SK-N-SH treated with all-trans-retinoic acid at 6 μM for 48 hours (cell line): ENCODE measurements at regions not wholly inside any gene's neighbourhood (a gene's known extent, or its start where the extent isn't known, plus 50 kb on each side); places are given as distances from the start of the nearest gene placed in this dataset.

Experiments used
- ARNTL ChIP-seq: fragments of 450-650 bp; formaldehyde crosslinking; IDR thresholded peaks from 2 replicates; pipeline ENCODE4 v1.5.0; 2020; ENCODE audit warnings: low read depth, mild to moderate bottlenecking, moderate library complexity, borderline replicate concordance
- CREB5 ChIP-seq: fragments of 250-450 bp; sonication (Bioruptor Pico); IDR thresholded peaks from 2 replicates; pipeline ENCODE4 v1.5.1; 2020; ENCODE audit warnings: low read depth, mild to moderate bottlenecking, moderate library complexity
- OSR1 ChIP-seq: fragments of 250-450 bp; sonication (Bioruptor Pico); IDR thresholded peaks from 2 replicates; pipeline ENCODE4 v1.8.0; 2022; ENCODE audit warnings: moderate library complexity, mild to moderate bottlenecking, inconsistent platforms
- PPARA ChIP-seq: fragments of 250-450 bp; sonication (Bioruptor Pico); IDR thresholded peaks from 2 replicates; pipeline ENCODE4 v1.5.0; 2020; ENCODE audit warnings: mild to moderate bottlenecking, borderline replicate concordance
- RARB ChIP-seq: fragments of 250-450 bp; sonication (Bioruptor Pico); IDR thresholded peaks from 2 replicates; pipeline ENCODE4 v1.8.0; 2021; ENCODE audit warnings: mild to moderate bottlenecking, moderate library complexity
- SNAI2 ChIP-seq: fragments of 250-450 bp; sonication (Bioruptor Pico); IDR thresholded peaks from 2 replicates; pipeline ENCODE4 v1.5.0; 2020; ENCODE audit warnings: mild to moderate bottlenecking, moderate library complexity
- TCF4 ChIP-seq: fragments of 250-450 bp; sonication (Bioruptor Pico); IDR thresholded peaks from 2 replicates; pipeline ENCODE4 v1.8.0; 2021; ENCODE audit warnings: mild to moderate bottlenecking, moderate library complexity, borderline replicate concordance
- ZFP3 ChIP-seq: fragments of 250-450 bp; sonication (Bioruptor Pico); IDR thresholded peaks from 2 replicates; pipeline ENCODE4 v1.5.0; 2020; ENCODE audit warnings: mild to moderate bottlenecking, moderate library complexity
- TF ChIP-seq, protein P1 (sequence below): fragments of 250-450 bp; sonication (Bioruptor Pico); IDR thresholded peaks from 2 replicates; pipeline ENCODE4 v1.8.0; 2020; ENCODE audit warnings: mild to moderate bottlenecking, moderate library complexity, borderline replicate concordance
- TF ChIP-seq, protein P2 (sequence below): fragments of 250-450 bp; sonication (Bioruptor Pico); IDR thresholded peaks from 2 replicates; pipeline ENCODE4 v1.5.1; 2021; ENCODE audit warnings: mild to moderate bottlenecking, moderate library complexity

DNA sequence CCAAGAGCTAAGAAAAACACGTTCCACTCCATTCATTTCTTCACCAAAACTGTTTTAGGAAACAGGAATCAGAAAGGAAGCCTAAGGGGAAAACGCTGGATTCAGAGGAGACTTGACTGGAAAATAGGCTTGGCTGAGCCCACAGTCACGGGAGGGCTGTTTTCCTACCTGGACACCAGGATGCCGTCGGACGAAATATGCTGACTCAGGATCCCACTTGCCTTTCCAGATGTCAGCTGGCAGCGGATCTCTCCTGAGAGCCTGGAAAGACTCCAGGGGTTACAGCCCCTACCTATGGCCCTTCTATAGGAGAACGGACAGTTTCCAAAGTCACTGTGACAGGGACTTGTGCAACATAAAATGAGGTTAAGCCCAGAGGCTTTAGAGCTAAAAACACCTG is 245.1 kb downstream of the C16orf95 start:
- TF ChIP-seq CREB5 (CRISPR knock-in tag) = no peak
- TF ChIP-seq PPARA (CRISPR knock-in tag) = no peak
- TF ChIP-seq RARB (CRISPR knock-in tag) = no peak
- TF ChIP-seq SNAI2 (CRISPR knock-in tag) = no peak
- TF ChIP-seq, protein P1, sequence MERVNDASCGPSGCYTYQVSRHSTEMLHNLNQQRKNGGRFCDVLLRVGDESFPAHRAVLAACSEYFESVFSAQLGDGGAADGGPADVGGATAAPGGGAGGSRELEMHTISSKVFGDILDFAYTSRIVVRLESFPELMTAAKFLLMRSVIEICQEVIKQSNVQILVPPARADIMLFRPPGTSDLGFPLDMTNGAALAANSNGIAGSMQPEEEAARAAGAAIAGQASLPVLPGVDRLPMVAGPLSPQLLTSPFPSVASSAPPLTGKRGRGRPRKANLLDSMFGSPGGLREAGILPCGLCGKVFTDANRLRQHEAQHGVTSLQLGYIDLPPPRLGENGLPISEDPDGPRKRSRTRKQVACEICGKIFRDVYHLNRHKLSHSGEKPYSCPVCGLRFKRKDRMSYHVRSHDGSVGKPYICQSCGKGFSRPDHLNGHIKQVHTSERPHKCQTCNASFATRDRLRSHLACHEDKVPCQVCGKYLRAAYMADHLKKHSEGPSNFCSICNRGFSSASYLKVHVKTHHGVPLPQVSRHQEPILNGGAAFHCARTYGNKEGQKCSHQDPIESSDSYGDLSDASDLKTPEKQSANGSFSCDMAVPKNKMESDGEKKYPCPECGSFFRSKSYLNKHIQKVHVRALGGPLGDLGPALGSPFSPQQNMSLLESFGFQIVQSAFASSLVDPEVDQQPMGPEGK (CRISPR knock-in tag) = no peak
- TF ChIP-seq, protein P2, sequence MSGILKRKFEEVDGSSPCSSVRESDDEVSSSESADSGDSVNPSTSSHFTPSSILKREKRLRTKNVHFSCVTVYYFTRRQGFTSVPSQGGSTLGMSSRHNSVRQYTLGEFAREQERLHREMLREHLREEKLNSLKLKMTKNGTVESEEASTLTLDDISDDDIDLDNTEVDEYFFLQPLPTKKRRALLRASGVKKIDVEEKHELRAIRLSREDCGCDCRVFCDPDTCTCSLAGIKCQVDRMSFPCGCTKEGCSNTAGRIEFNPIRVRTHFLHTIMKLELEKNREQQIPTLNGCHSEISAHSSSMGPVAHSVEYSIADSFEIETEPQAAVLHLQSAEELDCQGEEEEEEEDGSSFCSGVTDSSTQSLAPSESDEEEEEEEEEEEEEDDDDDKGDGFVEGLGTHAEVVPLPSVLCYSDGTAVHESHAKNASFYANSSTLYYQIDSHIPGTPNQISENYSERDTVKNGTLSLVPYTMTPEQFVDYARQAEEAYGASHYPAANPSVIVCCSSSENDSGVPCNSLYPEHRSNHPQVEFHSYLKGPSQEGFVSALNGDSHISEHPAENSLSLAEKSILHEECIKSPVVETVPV (CRISPR knock-in tag) = no peak
- TF ChIP-seq ZFP3 (CRISPR knock-in tag) = no peak
- no peak for TF ChIP-seq ARNTL (CRISPR knock-in tag)
- TF ChIP-seq OSR1 (CRISPR knock-in tag) = no peak
- no peak for TF ChIP-seq TCF4 (CRISPR knock-in tag)
